IPS-20b (cell line): ENCODE measurements at regions not wholly inside any gene's neighbourhood (a gene's known extent, or its start where the extent isn't known, plus 50 kb on each side); places are given as distances from the start of the nearest gene placed in this dataset.

Source experiments
- H3K27ac ChIP-seq: one replicate; pipeline ENCODE4 v1.5.1; 2013; ENCODE audit warnings: low read length
- H3K27me3 ChIP-seq: 2 replicates; pipeline ENCODE4 v1.6.1; 2013; ENCODE audit warnings: mild to moderate bottlenecking, low read length, inconsistent platforms; ENCODE audit not compliant: insufficient read depth
- H3K36me3 ChIP-seq: 2 replicates; pipeline ENCODE4 v1.6.1; 2013; ENCODE audit warnings: low read depth, mild to moderate bottlenecking, inconsistent platforms, low read length, moderate library complexity; ENCODE audit not compliant: insufficient read depth
- H3K4me1 ChIP-seq: 2 replicates; pipeline ENCODE4 v1.6.1; 2013; ENCODE audit warnings: mild to moderate bottlenecking, control low read depth, inconsistent platforms, low read length, moderate library complexity; ENCODE audit not compliant: insufficient read depth
- H3K4me3 ChIP-seq: 2 replicates; pipeline ENCODE4 v1.5.1; 2013; ENCODE audit warnings: mild to moderate bottlenecking, low read length, inconsistent platforms
- H3K9ac ChIP-seq: 2 replicates; pipeline ENCODE4 v1.6.1; 2013; ENCODE audit warnings: low read depth, mild to moderate bottlenecking, inconsistent platforms, low read length, moderate library complexity
- H3K9me3 ChIP-seq: 2 replicates; pipeline ENCODE4 v1.6.1; 2013; ENCODE audit warnings: mild to moderate bottlenecking, low read depth, low read length, inconsistent platforms; ENCODE audit not compliant: insufficient read depth

DNA sequence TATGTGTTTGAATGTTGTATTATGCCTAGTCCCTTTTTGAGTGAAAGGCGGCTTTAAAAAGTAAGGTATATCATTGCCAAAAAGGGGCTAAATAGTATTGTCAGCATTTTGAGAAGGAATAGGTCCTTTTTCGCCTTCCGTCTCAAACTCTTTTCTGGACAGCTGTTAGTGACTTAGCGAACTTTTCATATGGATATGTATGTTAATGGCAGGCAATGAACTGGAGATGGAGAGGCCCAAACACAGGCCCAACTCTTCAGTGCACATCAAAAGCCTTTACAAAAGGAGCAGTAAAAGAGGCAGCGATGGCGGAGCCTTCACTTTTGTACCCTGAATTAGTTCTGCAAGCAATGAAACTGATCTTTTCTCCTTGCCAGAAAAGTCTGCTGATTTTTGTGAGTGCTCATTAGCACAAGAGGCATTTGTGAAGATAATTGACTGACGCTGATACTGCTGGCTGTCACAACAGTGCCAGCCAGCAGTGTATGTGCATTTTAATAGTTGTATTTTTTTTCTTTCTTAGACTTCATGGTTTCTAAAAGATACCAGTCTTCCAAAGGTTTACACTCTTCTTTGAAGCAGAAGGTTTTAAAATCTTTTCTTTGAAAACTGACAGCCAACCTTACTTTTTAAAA is 243.7 kb upstream of the SP8 start:
- Histone ChIP-seq H3K27me3 (no peaks in the 10 kb centered on the region), H3K9me3 (no peaks in the 10 kb centered on the region), H3K36me3 (no peaks in the 10 kb centered on the region), H3K4me3 (peak overlapping the region; percentile 57), H3K27ac (no peak overlapping the region), H3K9ac (no peak overlapping the region), H3K4me1 (peaks cover 47% of the 10 kb centered on the region)

DNA sequence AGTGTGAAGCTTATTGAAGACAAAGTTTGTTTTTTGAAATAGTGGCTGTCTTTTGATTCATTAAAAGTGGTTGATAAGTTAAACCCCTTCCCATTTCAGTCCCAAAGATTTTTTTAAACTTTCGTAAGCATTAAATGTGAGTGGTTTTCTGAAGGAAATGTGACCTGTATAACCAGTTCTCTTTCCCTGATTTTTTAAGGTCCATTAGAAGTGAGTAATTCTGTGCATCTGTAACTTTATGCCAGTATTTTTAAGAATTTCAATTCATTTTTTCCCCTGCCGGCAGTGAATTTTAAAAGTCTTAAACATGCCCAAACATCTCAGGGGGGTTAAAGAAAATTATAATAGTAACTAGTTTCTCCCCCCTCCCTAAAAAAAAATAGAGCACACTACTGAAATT is 254.6 kb upstream of the SP8 start:
- no peak overlapping the region for H3K9ac ChIP-seq
- peaks cover 41% of the 10 kb centered on the region; the same call in 1 of the 2 replicates for H3K4me1 ChIP-seq
- peaks cover 10% of the 10 kb centered on the region; the same call in 1 of the 2 replicates for H3K27me3 ChIP-seq
- H3K27ac ChIP-seq: no peak overlapping the region
- no peaks in the 10 kb centered on the region for H3K36me3 ChIP-seq
- H3K9me3 ChIP-seq: no peaks in the 10 kb centered on the region
- peak overlapping the region; percentile 24; the same call in 1 of the 2 replicates for H3K4me3 ChIP-seq

DNA sequence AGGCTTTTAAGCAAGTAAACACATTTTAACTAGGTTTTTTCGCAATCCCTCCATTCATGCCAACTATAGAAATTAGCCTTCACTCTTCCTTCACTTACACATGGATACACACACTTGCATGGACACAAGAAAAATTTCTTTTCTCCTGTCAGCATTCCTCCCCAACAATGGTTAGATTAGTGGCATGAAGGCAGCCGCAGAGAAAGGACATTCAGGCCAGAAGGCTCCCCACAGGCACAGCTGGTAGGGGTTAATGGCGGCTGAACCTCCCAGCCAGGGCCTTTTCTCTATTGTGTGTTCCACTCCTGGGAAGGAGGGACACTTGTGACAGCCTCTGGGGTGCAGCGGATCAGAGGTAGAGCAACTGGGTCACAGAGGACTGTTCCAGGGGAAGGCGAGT is 255.0 kb upstream of the SP8 start:
- no peaks in the 10 kb centered on the region for H3K36me3 ChIP-seq
- peaks cover 41% of the 10 kb centered on the region; the same call in 1 of the 2 replicates for H3K4me1 ChIP-seq
- H3K4me3 ChIP-seq: peak overlapping the region; percentile 24; the same call in 1 of the 2 replicates
- H3K27ac ChIP-seq: no peak overlapping the region
- no peaks in the 10 kb centered on the region for H3K9me3 ChIP-seq
- H3K9ac ChIP-seq: no peak overlapping the region
- peaks cover 10% of the 10 kb centered on the region; the same call in 1 of the 2 replicates for H3K27me3 ChIP-seq

DNA sequence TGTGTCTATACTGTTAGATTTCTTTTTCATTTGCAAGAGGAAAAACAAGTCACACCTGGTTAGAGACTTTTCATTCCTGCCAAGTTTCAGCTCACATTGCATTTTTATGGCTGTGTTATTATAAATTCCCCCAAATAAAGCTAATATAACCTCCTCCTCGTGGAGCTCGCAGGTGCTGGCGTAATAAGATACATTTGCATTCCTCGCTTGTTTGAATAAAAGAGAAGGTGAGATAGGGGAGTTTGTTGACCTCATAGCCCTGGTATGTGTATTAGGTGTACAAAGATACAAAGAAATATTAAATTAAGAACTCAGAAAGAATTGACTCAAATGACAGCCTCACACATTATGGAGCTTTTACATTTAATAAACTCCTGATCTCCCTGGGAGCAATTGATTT is 257.7 kb upstream of the SP8 start:
- no peaks in the 10 kb centered on the region for H3K9me3 ChIP-seq
- no peak overlapping the region for H3K9ac ChIP-seq
- peaks cover 41% of the 10 kb centered on the region; the same call in 1 of the 2 replicates for H3K4me1 ChIP-seq
- H3K4me3 ChIP-seq: no peak overlapping the region
- no peaks in the 10 kb centered on the region for H3K36me3 ChIP-seq
- peaks cover 10% of the 10 kb centered on the region; the same call in 1 of the 2 replicates for H3K27me3 ChIP-seq
- no peak overlapping the region for H3K27ac ChIP-seq

DNA sequence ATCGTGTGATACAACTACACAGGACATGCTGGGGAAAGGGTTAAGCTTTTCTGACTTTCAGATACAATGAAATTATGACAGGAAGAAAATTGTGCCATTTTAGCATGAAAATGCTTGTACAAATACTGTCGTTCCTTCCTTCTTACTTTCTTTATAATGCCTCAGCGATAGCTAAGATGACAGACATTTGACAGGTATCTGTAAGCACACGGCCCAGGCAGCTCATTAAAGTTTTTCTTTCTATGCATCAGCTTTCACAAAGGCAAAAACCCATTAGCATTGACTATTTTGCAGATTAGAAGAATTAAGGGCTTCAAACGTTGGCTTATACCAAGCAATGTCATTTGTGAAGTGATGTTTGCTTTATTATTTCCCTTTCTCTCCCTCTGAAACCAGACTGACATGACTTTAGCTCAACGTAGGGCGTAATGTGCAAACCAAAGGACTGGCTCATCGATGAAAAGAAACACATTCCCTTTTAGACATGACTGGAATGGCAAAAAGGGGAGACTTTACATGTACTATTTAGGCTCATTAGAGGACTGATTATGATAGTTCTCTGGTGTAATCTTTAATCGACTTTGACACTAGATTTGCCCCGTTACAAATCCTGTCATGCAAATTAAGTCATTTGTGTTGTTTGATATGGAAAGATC is 258.4 kb upstream of the SP8 start:
- peaks cover 10% of the 10 kb centered on the region; the same call in 1 of the 2 replicates for H3K27me3 ChIP-seq
- peaks cover 39% of the 10 kb centered on the region; the same call in 1 of the 2 replicates for H3K4me1 ChIP-seq
- H3K4me3 ChIP-seq: no peak overlapping the region
- no peak overlapping the region for H3K9ac ChIP-seq
- no peaks in the 10 kb centered on the region for H3K36me3 ChIP-seq
- H3K9me3 ChIP-seq: no peaks in the 10 kb centered on the region
- H3K27ac ChIP-seq: no peak overlapping the region

DNA sequence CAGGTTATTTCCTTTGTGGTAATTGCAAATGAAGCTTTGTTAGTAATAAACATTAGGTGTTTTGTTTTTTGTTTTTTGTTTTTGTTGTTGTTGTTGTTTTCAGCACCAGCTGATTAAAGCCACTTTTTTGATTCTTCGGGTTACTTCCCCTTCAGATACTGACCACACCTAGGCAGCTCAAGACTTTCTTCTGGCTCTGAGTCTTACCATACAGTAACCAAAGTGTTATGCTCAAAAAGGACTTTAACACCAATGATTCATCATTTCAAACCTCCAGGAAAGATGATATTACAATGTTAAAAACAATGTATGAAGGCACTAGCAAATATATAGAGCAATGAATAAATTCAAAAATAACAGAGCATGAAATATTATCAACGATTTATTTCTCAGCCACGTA is 265.2 kb upstream of the SP8 start:
- no peaks in the 10 kb centered on the region for H3K9me3 ChIP-seq
- no peaks in the 10 kb centered on the region for H3K36me3 ChIP-seq
- H3K9ac ChIP-seq: no peak overlapping the region

DNA sequence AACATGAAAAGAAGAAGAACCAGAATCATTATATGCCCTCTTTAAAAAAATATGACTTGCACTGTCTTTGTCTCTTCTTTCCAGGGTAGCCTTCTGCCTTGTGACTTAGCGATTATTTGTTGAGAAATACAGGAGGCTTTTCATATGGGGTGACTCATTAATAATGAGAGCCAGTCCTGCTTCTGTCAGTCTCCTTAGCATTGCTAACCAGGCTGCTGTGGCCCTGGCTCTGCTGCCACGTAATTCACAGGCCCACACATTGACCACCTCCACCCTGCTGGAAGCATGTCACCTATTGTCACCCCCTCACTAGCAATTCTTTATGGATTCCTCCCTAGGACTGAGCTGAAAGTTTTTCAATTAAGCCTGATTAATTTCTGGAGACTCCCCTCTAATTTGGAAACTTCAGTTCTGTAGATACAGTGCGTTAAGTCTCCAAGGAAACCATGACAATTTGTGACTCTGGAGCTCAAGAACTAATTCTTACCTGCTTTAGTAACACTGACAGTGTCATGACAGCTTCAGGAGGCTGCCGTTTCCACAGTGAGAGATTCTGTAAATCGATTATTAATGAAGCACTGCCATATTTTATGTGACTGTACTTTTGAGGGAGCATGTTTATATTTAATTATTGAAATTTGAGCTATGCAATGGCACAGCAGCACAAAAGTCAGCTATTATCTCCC is 267.9 kb upstream of the SP8 start:
- H3K4me1 ChIP-seq: no peaks in the 10 kb centered on the region
- H3K27ac ChIP-seq: no peak overlapping the region
- no peaks in the 10 kb centered on the region for H3K27me3 ChIP-seq
- H3K9me3 ChIP-seq: peaks cover 5% of the 10 kb centered on the region; the same call in 1 of the 2 replicates
- no peak overlapping the region for H3K9ac ChIP-seq
- H3K36me3 ChIP-seq: no peaks in the 10 kb centered on the region
- H3K4me3 ChIP-seq: no peak overlapping the region

More for the DNA sequence above, 265.2 kb upstream of the SP8 start:
- Histone ChIP-seq H3K27ac (no peak overlapping the region), H3K27me3 (no peaks in the 10 kb centered on the region), H3K4me3 (no peak overlapping the region), H3K4me1 (no peaks in the 10 kb centered on the region)

DNA sequence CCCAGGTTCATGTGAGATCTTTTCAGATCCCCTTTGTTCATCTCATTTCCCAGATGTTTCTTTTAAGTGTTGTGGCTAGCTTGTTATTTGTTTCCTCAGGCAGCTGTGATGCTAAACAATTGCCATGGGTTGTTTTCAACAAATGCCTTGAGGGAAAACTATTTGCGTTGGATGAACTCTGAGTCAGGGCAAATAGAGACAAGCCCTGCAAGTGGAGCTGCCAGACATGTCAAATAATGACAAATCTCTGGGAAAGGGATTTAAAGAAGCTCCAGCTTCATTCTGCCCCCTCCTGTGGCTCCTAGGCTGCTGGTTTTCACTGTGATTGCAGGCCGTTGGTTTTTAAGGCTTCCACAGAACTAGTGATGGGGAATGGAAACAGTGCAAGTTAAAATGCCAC is 272.4 kb upstream of the SP8 start:
- H3K9me3 ChIP-seq: peaks cover 5% of the 10 kb centered on the region; the same call in 1 of the 2 replicates
- H3K4me1 ChIP-seq: no peaks in the 10 kb centered on the region
- no peak overlapping the region for H3K4me3 ChIP-seq
- H3K36me3 ChIP-seq: no peaks in the 10 kb centered on the region
- H3K27ac ChIP-seq: no peak overlapping the region
- no peaks in the 10 kb centered on the region for H3K27me3 ChIP-seq
- no peak overlapping the region for H3K9ac ChIP-seq

DNA sequence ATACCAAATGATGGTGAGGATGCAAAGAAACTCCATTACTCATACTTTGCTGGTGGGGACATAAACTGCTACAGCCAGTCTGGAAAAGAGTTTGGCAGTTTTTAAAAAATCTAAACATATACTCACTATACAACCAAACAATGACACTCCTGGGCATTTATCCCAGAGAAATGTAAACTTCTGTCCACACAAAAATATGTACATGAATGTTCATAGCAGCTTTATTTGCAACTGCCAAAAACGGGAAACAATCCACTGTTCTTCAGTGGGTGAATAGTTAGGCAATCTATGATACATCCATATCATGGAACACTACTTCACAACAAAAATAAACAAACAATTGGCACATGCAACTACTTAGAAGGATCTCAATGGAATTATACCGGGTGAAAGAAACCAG is 276.4 kb upstream of the SP8 start:
- Histone ChIP-seq H3K27ac (no peak overlapping the region), H3K4me3 (no peak overlapping the region), H3K9ac (no peak overlapping the region), H3K36me3 (no peaks in the 10 kb centered on the region), H3K27me3 (no peaks in the 10 kb centered on the region), H3K4me1 (no peaks in the 10 kb centered on the region), H3K9me3 (peaks cover 5% of the 10 kb centered on the region; the same call in 1 of the 2 replicates)

DNA sequence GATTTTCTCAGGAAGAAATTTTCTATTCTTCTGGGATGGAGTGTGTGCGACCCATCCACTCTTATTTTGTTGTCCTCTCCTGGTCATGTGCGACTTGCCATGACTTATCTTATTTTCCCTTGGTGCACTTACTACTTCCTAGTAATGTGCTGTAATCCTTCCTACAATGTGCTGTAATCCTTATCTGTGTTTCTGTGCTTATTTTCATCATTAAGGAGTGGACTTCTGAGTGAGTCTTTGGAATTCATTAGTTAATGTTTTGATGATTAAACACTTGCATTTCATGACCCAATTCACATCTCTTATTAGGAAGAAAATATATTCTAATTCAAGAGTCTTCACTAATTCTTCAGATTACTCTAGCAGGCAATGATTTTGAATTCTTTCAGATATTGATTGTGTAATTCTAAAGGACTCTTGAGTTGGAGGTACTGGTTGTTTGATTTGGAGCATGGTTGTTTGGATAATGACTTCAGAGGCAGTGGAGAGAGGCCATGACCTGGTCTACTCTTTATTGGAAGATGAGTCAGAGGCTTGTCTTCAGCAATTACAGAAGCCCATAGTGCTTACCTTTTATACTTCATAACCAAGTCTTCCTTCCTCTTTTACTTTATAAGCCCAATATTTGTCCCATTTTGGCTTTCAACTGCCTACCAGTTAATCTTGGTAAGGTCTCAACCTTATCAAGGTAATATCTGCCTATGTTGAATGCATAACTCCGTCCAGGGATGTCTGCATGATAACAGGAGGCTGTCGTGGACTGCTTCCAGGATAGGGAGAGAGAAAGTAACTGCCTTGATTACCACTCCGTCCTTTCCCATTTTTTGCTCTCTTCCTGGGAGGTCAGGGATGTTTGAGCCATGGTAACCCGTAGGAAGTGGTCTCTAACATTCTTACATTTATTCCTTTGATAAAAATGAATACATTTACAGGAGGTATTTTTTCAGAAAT is 278.3 kb upstream of the SP8 start:
- no peak overlapping the region for H3K27ac ChIP-seq
- H3K4me1 ChIP-seq: no peaks in the 10 kb centered on the region
- no peaks in the 10 kb centered on the region for H3K9me3 ChIP-seq

DNA sequence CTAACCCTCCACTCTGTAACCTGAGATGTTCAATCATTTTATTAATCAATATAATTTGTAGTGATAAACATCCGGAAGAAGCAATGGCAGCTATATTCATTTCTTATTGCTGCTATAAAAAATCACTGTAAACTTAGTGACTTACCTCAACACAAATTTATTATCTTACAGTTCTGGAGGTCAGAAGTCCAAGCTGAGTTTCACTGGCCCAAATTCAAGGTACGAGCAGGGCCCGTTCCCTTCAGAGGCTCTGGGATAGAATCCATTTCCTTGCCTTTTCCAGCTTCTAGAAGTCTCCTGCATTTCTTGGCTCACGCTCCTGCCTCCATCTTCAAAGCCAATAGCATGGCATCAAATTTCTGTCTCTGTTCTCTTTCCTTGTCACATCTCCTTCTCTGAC is 279.5 kb upstream of the SP8 start:
- Histone ChIP-seq H3K27me3 (no peaks in the 10 kb centered on the region), H3K27ac (no peak overlapping the region), H3K4me1 (no peaks in the 10 kb centered on the region), H3K9ac (no peak overlapping the region), H3K4me3 (no peak overlapping the region), H3K36me3 (no peaks in the 10 kb centered on the region), H3K9me3 (no peaks in the 10 kb centered on the region)

More for the DNA sequence above, 278.3 kb upstream of the SP8 start:
- Histone ChIP-seq H3K9ac (no peak overlapping the region), H3K4me3 (no peak overlapping the region), H3K27me3 (no peaks in the 10 kb centered on the region), H3K36me3 (no peaks in the 10 kb centered on the region)
